SU-DHL-6 (cell line): ENCODE measurements at regions not wholly inside any gene's neighbourhood (a gene's known extent, or its start where the extent isn't known, plus 50 kb on each side); places are given as distances from the start of the nearest gene placed in this dataset.

Experiments
- H2AFZ ChIP-seq: fragments of 200-600 bp; sonication (generic); 2 replicates; pipeline ENCODE4 v1.6.1; 2014; ENCODE audit warnings: low read depth, mild to moderate bottlenecking, moderate library complexity, mixed read lengths, antibody characterized with exemption, low read length; ENCODE audit not compliant: severe bottlenecking
- H3F3A ChIP-seq: fragments of 200-600 bp; shearing (Covaris generic); 2 replicates; pipeline ENCODE4 v1.6.0; 2016; ENCODE audit warnings: antibody characterized with exemption, mild to moderate bottlenecking; ENCODE audit not compliant: insufficient read depth
- H3K27ac ChIP-seq: fragments of 200-600 bp; sonication (generic); 2 replicates; pipeline ENCODE4 v1.5.1; 2016; ENCODE audit warnings: low read depth, mild to moderate bottlenecking, low read length, moderate library complexity, mixed read lengths
- H3K27me3 ChIP-seq: fragments of 200-600 bp; sonication (generic), shearing (Covaris generic); 2 replicates; pipeline ENCODE4 v1.6.0; 2014; ENCODE audit warnings: mild to moderate bottlenecking, low read length
- H3K36me3 ChIP-seq: fragments of 200-600 bp; sonication (generic); 2 replicates; pipeline ENCODE4 v1.6.1; 2014; ENCODE audit warnings: mild to moderate bottlenecking, low read length, mixed read lengths
- H3K4me2 ChIP-seq: fragments of 300-600, 200-600 bp; shearing (Covaris generic), sonication (generic); 2 replicates; pipeline ENCODE4 v1.6.0; 2014; ENCODE audit warnings: low read length, low read depth, mild to moderate bottlenecking; ENCODE audit not compliant: poor library complexity, severe bottlenecking
- H3K4me3 ChIP-seq: fragments of 200-600 bp; sonication (generic); 2 replicates; pipeline ENCODE4 v1.5.1; 2014; ENCODE audit warnings: antibody characterized with exemption, low read length, mild to moderate bottlenecking, mixed read lengths; ENCODE audit not compliant: insufficient read depth, poor library complexity, severe bottlenecking
- H3K79me2 ChIP-seq: fragments of 200-600 bp; sonication (generic); 2 replicates; pipeline ENCODE4 v1.6.1; 2014; ENCODE audit warnings: mild to moderate bottlenecking, low read length, moderate library complexity; ENCODE audit not compliant: insufficient read depth
- H3K9ac ChIP-seq: fragments of 200-600 bp; sonication (generic); 2 replicates; pipeline ENCODE4 v1.7.0; 2014; ENCODE audit warnings: mild to moderate bottlenecking, low read length
- H3K9me2 ChIP-seq: fragments of 200-600 bp; sonication (generic); replicated peaks from 2 replicates; pipeline ENCODE4 v1.6.1; 2014; ENCODE audit warnings: low read length; ENCODE audit not compliant: insufficient read depth
- H3K9me3 ChIP-seq: fragments of 200-600 bp; sonication (generic); 2 replicates; pipeline ENCODE4 v1.6.1; 2014; ENCODE audit warnings: low read length, mixed read lengths; ENCODE audit not compliant: insufficient read depth
- H4K20me1 ChIP-seq: fragments of 200-600 bp; sonication (generic); 2 replicates; pipeline ENCODE4 v1.6.1; 2014; ENCODE audit warnings: low read depth, mild to moderate bottlenecking, antibody characterized with exemption, low read length, moderate library complexity, mixed read lengths
- CTCF ChIP-seq: fragments of 200-600 bp; sonication (generic); IDR thresholded peaks from one replicate; pipeline ENCODE4 v1.5.1; 2017; ENCODE audit warnings: antibody characterized with exemption, mild to moderate bottlenecking, low read length, moderate library complexity; ENCODE audit not compliant: insufficient read depth, poor library complexity, severe bottlenecking
- EZH2phosphoT487 ChIP-seq: fragments of 200-600 bp; sonication (generic), shearing (Covaris generic); conservative IDR thresholded peaks from 2 replicates; pipeline ENCODE4 v1.6.1; 2018; ENCODE audit warnings: mild to moderate bottlenecking, antibody characterized with exemption, low read length, moderate library complexity, mixed read lengths

GRCh38 chr3:103385961-103386656, 951.3 kb downstream of the ZPLD1 start:
- Histone ChIP-seq H3K4me2 (no peak overlapping the region), H3K9me3 (no peaks in the 10 kb centered on the region), H3K27ac (no peak overlapping the region), H4K20me1 (no peaks in the 10 kb centered on the region), H3K79me2 (no peaks in the 10 kb centered on the region), H3F3A (no peaks in the 10 kb centered on the region), H3K36me3 (no peaks in the 10 kb centered on the region), H3K9ac (no peak overlapping the region), H3K27me3 (no peaks in the 10 kb centered on the region), H3K9me2 (no peaks in the 10 kb centered on the region), H3K4me3 (no peak overlapping the region), H2AFZ (no peak overlapping the region)
- no peak for TF ChIP-seq EZH2phosphoT487
- TF ChIP-seq CTCF: no peak

- H3K9me3 ChIP-seq: no peaks in the 10 kb centered on the region
- H3K9me2 ChIP-seq: no peaks in the 10 kb centered on the region
- no peaks in the 10 kb centered on the region for H3K79me2 ChIP-seq
- no peak overlapping the region for H3K4me2 ChIP-seq
- no peak overlapping the region for H2AFZ ChIP-seq
- no peaks in the 10 kb centered on the region for H3K36me3 ChIP-seq
- H3K27ac ChIP-seq: no peak overlapping the region
- H3K9ac ChIP-seq: no peak overlapping the region
- H3F3A ChIP-seq: no peaks in the 10 kb centered on the region
- TF ChIP-seq EZH2phosphoT487 (no peak), CTCF (no peak)
- H3K27me3 ChIP-seq: no peaks in the 10 kb centered on the region
- H4K20me1 ChIP-seq: no peaks in the 10 kb centered on the region
- H3K4me3 ChIP-seq: no peak overlapping the region
Measured at GRCh38 chr3:103388214-103388613, 953.4 kb downstream of the ZPLD1 start.

DNA sequence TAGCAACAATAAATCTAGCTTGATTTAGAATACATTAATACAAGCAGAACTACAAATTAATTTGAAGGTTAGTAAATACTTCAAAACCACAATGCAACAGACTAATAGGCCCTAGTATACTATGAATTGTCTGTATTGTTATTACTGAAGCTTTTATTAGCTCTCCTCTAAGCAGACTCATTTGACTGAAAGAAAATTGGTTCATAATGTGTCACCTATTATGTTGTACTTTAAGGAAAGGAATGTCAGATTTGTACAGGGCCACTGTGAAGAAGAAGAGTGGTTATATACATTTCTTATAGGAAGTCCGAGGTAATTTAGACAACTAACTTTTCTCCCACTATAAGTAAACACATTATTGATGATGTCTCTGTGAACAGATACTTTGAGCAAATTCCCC, 954.5 kb downstream of the ZPLD1 start:
- Histone ChIP-seq H3K4me2 (no peak overlapping the region), H3K9ac (no peak overlapping the region), H2AFZ (no peak overlapping the region), H3F3A (no peaks in the 10 kb centered on the region), H4K20me1 (no peaks in the 10 kb centered on the region), H3K79me2 (no peaks in the 10 kb centered on the region), H3K27ac (no peak overlapping the region), H3K9me3 (no peaks in the 10 kb centered on the region), H3K36me3 (no peaks in the 10 kb centered on the region), H3K27me3 (no peaks in the 10 kb centered on the region), H3K4me3 (no peak overlapping the region), H3K9me2 (no peaks in the 10 kb centered on the region)
- no peak for TF ChIP-seq EZH2phosphoT487
- TF ChIP-seq CTCF: no peak
